Pancreas (tissue), 10 donors: ENCODE measurements at regions not wholly inside any gene's neighbourhood (a gene's known extent, or its start where the extent isn't known, plus 50 kb on each side); places are given as distances from the start of the nearest gene placed in this dataset.
"Not testable (repeated sequence)": the region's sequence is repeated elsewhere in the genome, so short reads cannot be mapped to it uniquely, and the experiment has no call there.

Experiments
- ATAC-seq, 4 donors: fragments of 200-7000 bp; cut with Tn5 transposase; one replicate each; pipeline versions ENCODE4 v1.8.0 to v1.9.1; 2020; ENCODE audit warnings: mild to moderate bottlenecking in 4 of 4, moderate library complexity in 4 of 4
- DNase-seq, 6 donors: peaks; one replicate each; pipeline ENCODE4 v3.0.0-alpha.2; 2020
- FAIRE-seq: peaks from 2 replicates; lab custom pipeline; 2012; peaks lifted over from hg19 to GRCh38; lab: Jason Lieb, UNC
- H3K27ac ChIP-seq, 4 donors: fragments of 200-600 bp; sonication (generic); 1 replicate in 3 of 4; 2 replicates in 1 of 4; pipeline versions ENCODE4 v1.5.0 to v1.8.0; 2020
- H3K27me3 ChIP-seq, 4 donors: fragments of 200-600 bp; one replicate each; pipeline ENCODE4 v1.8.0; 2021
- H3K36me3 ChIP-seq, 3 donors: fragments of 200-600 bp; sonication (generic) in 1 of 3; one replicate each; pipeline versions ENCODE4 v1.5.0 to v1.8.0; 2020 to 2021
- H3K4me1 ChIP-seq, 3 donors: fragments of 200-600 bp; one replicate each; pipeline ENCODE4 v1.8.0; 2021
- H3K4me3 ChIP-seq, 4 donors: fragments of 200-600 bp; sonication (generic) in 2 of 4; one replicate each; pipeline versions ENCODE4 v1.5.0 to v1.8.0; 2020 to 2021
- H3K9me3 ChIP-seq, 4 donors: fragments of 200-600 bp; one replicate each; pipeline ENCODE4 v1.8.0; 2021
- CTCF ChIP-seq, 4 donors: fragments of 200-600 bp; sonication (generic) in 3 of 4; IDR thresholded peaks; one replicate each; pipeline versions ENCODE4 v1.5.0 to v1.8.0; 2021; ENCODE audit warnings: antibody characterized with exemption in 4 of 4
- WGBS, 2 donors: extraction: QIAGEN DNeasy Blood & Tissue Kit; methylation state at CpG; one replicate each; pipeline ENCODE4 v1.1.7; 2013; 5-methylcytosine and 5-hydroxymethylcytosine counted together
- intact Hi-C, 3 donors: fragments of 100-400 bp; cut with DNase I; formaldehyde crosslinking; loops; one replicate each; pipeline versions ENCODE4 v1.11.1 to v1.14.2; 2022
- donor health status: healthy with polysubstance abuse.
- donor health status: DM: no; HTN: no; CAD: no; lungs with moderate emphysema.
- donor health status: DM: no; HTN: no; CAD: no.
- donor health status: control.
- donor health status: control.
- donor health status: Bipolar disorder and iron deficiency.
- donor health status: DM: yes; HTN: yes; CAD: no.
- donor health status: DM: no; HTN: no; CAD: no.
- donor health status: DM: no; HTN: no; CAD: no.
- donor health status: DM: yes; HTN: yes; CAD: no.

- ATAC-seq = no peak
- TF ChIP-seq CTCF (IDR thresholded peaks at IDR 0.05) = no peak
- WGBS, 2 donors = 93% methylated on average over 4 of the region's 4 CpGs; no CpG with 5 or more reads in 1 of the 2 donors
Observed at GRCh38 chrY:7390056-7390455, 478.5 kb upstream of the AMELY start.

GRCh38 chrY:7382988-7383387, 471.4 kb upstream of the AMELY start:
- WGBS, 2 donors = 76% methylated on average over 6 of the region's 6 CpGs; no CpG with 5 or more reads in 1 of the 2 donors
- no peak for FAIRE-seq
- Histone ChIP-seq H3K4me1 (no peaks in the 10 kb centered on the region), H3K36me3 (no peaks in the 10 kb centered on the region), H3K27ac (no peak overlapping the region), H3K4me3 (no peak overlapping the region), H3K27me3 (no peaks in the 10 kb centered on the region), H3K9me3 (no peaks in the 10 kb centered on the region)
- intact Hi-C loops = no loop called here
- DNase-seq = no peak
- ATAC-seq = no peak
- no peak for TF ChIP-seq CTCF (IDR thresholded peaks at IDR 0.05)

More at GRCh38 chrY:7390056-7390455, 478.5 kb upstream of the AMELY start:
- Histone ChIP-seq H3K27me3 (no peaks in the 10 kb centered on the region), H3K27ac (no peak overlapping the region), H3K9me3 (no peaks in the 10 kb centered on the region), H3K4me3 (no peak overlapping the region), H3K4me1 (no peaks in the 10 kb centered on the region), H3K36me3 (no peaks in the 10 kb centered on the region)
- intact Hi-C loops = no loop called here
- DNase-seq (no peak), FAIRE-seq (no peak)

GRCh38 chrY:7377091-7377490, 465.5 kb upstream of the AMELY start:
- intact Hi-C loops = no loop called here
- Histone ChIP-seq H3K4me3 (no peak overlapping the region), H3K9me3 (no peaks in the 10 kb centered on the region), H3K4me1 (no peaks in the 10 kb centered on the region), H3K27me3 (no peaks in the 10 kb centered on the region), H3K36me3 (no peaks in the 10 kb centered on the region), H3K27ac (no peak overlapping the region)
- FAIRE-seq (no peak), DNase-seq (no peak), ATAC-seq (no peak)
- no peak for TF ChIP-seq CTCF (IDR thresholded peaks at IDR 0.05)

GRCh38 chrY:7374485-7374884, 462.9 kb upstream of the AMELY start:
- H3K27me3 ChIP-seq, H3K4me3 ChIP-seq, intact Hi-C loops, DNase-seq, ATAC-seq, FAIRE-seq, H3K27ac ChIP-seq, H3K36me3 ChIP-seq, H3K4me1 ChIP-seq, H3K9me3 ChIP-seq: not testable (repeated sequence)
- WGBS, 2 donors = 95% methylated on average over 4 of the region's 4 CpGs; no CpG with 5 or more reads in 1 of the 2 donors

- H3K27me3 ChIP-seq, ATAC-seq, H3K4me1 ChIP-seq, H3K27ac ChIP-seq, H3K36me3 ChIP-seq, DNase-seq, H3K4me3 ChIP-seq, H3K9me3 ChIP-seq, FAIRE-seq, intact Hi-C loops: not testable (repeated sequence)
- WGBS, 2 donors = 94% methylated on average over 3 of the region's 4 CpGs; no CpG with 5 or more reads in 1 of the 2 donors
Observed at GRCh38 chrY:7371953-7372352, 460.4 kb upstream of the AMELY start.

- DNase-seq, H3K27ac ChIP-seq, H3K27me3 ChIP-seq, H3K9me3 ChIP-seq, H3K4me3 ChIP-seq, H3K4me1 ChIP-seq, FAIRE-seq, intact Hi-C loops, ATAC-seq, H3K36me3 ChIP-seq: not testable (repeated sequence)
- WGBS, 2 donors = 95% methylated on average over 6 of the region's 6 CpGs; no CpG with 5 or more reads in 1 of the 2 donors
Observed at GRCh38 chrY:7371026-7371425, 459.5 kb upstream of the AMELY start.
